HG03064 (cell line): ENCODE measurements at regions not wholly inside any gene's neighbourhood (a gene's known extent, or its start where the extent isn't known, plus 50 kb on each side); places are given as distances from the start of the nearest gene placed in this dataset.
A peak's percentile ranks its signal among the peaks of the same experiment; 100 is the strongest.
"Not testable (repeated sequence)": the region's sequence is repeated elsewhere in the genome, so short reads cannot be mapped to it uniquely, and the experiment has no call there.

ENCODE experiments used
- ATAC-seq: cut with Tn5 transposase; IDR thresholded peaks from one replicate; pipeline ENCODE4 v1.9.1; 2021; ENCODE audit warnings: low read depth; ENCODE audit not compliant: unreplicated experiment

GRCh38 chr12:127146991-127147718 is 1119.8 kb upstream of the TMEM132C start:
- no peak for ATAC-seq

GRCh38 chr12:127147724-127148123 is 1119.2 kb upstream of the TMEM132C start:
- ATAC-seq: no peak

- ATAC-seq: no peak
Observed at GRCh38 chr12:127148318-127148717, 1118.7 kb upstream of the TMEM132C start.

- no peak for ATAC-seq
Observed at GRCh38 chr12:127149226-127149964, 1117.6 kb upstream of the TMEM132C start.

GRCh38 chr12:127150028-127150427 is 1116.9 kb upstream of the TMEM132C start:
- ATAC-seq: no peak

GRCh38 chr12:127150479-127150878 is 1116.5 kb upstream of the TMEM132C start:
- no peak for ATAC-seq

GRCh38 chr12:127150956-127151355 is 1116.0 kb upstream of the TMEM132C start:
- ATAC-seq: no peak

GRCh38 chr12:127153996-127154395 is 1113.0 kb upstream of the TMEM132C start:
- ATAC-seq: no peak

- ATAC-seq: not testable (repeated sequence)
Observed at GRCh38 chr12:127154830-127155229, 1112.1 kb upstream of the TMEM132C start.

- not testable (repeated sequence) for ATAC-seq
Observed at GRCh38 chr12:127155935-127156619, 1110.9 kb upstream of the TMEM132C start.

- not testable (repeated sequence) for ATAC-seq
Observed at GRCh38 chr12:127157501-127158366, 1109.2 kb upstream of the TMEM132C start.

- no peak for ATAC-seq
Observed at GRCh38 chr12:127158385-127159061, 1108.4 kb upstream of the TMEM132C start.

GRCh38 chr12:127161466-127161865 is 1105.5 kb upstream of the TMEM132C start:
- ATAC-seq: no peak

- ATAC-seq: no peak
Observed at GRCh38 chr12:127162307-127162706, 1104.7 kb upstream of the TMEM132C start.

- ATAC-seq: peak; percentile 75
Observed at GRCh38 chr12:127162902-127163301, 1104.1 kb upstream of the TMEM132C start.

GRCh38 chr12:127165567-127166392 is 1101.2 kb upstream of the TMEM132C start:
- ATAC-seq: peak; percentile 45

GRCh38 chr12:127169321-127170181 is 1097.4 kb upstream of the TMEM132C start:
- ATAC-seq: no peak
